HG03066 (cell line): ENCODE measurements at regions not wholly inside any gene's neighbourhood (a gene's known extent, or its start where the extent isn't known, plus 50 kb on each side); places are given as distances from the start of the nearest gene placed in this dataset.

Experiments
- ATAC-seq: cut with Tn5 transposase; IDR thresholded peaks from one replicate; pipeline ENCODE4 v1.9.1; 2021; ENCODE audit warnings: low read depth; ENCODE audit not compliant: unreplicated experiment

- no peak for ATAC-seq
These were observed 114.8 kb upstream of the NAV2 start for GRCh38 chr11:19597876-19598275.

GRCh38 chr11:19597206-19597605 lies 115.4 kb upstream of the NAV2 start:
- no peak for ATAC-seq

DNA sequence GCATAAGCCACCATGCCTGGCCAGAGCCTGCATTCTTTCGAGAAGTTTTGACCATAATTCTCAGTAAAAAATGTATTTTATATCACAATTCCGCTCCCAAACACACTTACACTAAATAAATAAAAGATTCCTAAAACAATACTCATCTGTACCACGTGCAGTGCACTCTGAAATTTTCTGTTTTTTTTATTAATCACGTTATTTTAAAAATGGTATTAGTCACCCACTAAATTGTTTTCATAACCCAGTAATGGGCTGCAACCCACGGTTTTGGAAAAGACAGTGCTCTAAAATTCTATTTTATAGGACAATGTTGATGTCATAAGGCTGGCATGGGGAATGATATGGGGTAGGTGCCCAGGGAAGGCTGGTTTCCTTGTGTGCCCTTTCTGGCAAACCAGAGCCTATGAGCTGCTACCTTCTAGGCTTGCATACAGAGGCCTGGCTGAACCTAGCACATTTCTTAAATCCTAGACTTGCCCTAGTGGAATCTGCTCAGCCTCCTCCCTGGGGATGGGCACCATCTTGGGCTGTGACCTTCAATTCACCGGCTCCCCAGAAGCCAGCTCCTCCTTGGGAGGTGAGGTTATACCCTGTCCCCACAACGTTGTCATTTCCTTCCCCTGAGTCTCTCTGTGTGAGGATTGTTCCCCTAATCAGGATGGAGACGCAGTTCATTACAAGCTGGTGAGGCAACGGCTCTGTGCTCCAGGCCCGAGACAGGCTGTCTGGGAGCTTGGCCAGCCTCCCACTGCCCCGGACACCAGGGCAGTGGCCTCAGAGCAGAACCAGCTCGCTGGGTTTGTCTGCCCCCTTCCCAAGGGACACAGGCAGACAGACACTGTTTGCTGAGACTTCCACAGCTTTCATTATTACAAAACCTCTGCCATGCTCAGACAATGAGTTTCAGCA lies 116.5 kb upstream of the NAV2 start:
- no peak for ATAC-seq

- no peak for ATAC-seq
These were observed 117.2 kb upstream of the NAV2 start for GRCh38 chr11:19595499-19595839.

DNA sequence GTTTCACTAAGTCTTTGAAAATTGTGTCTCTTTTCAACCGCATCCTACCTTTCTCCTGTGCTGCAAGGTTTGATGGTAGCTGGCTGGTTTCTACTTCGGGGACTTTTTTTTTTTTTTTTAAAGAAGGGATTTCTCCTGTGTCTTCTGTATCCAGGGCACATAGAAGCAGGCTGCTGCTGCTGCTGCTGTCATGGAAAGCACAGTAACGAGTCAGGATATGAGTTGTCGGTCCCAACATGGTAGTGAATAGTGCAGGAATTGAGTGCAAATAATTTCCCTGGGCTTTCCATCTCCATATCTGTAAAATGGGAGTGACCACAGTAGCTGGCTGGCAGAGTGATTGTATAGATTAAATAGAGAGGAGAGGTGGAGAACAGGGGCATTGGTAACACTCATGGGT lies 118.3 kb upstream of the NAV2 start:
- no peak for ATAC-seq

GRCh38 chr11:19592842-19593241 lies 119.8 kb upstream of the NAV2 start:
- ATAC-seq: no peak

GRCh38 chr11:19589567-19590260 lies 122.9 kb upstream of the NAV2 start:
- no peak for ATAC-seq

DNA sequence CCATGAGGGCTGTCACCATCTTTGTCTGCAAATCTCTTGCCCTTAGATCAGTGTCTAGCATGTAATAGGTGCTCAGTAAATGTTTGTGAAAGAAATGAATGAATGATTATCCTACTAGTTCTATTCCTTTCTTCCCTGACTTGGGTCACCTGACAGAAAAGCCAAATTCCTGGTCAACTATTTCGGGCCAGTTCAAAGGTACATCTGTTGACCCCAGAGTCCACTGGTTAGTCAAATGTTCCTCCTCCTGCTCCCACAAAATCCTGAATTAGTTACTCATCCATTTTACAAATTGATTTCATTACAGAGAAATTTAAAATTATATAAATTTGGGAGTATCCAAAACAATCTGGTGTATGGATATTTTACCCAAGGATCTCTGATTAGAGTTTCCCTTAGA lies 124.7 kb upstream of the NAV2 start:
- ATAC-seq: no peak

- no peak for ATAC-seq
These were observed 132.0 kb upstream of the NAV2 start for GRCh38 chr11:19580646-19581045.

- ATAC-seq: no peak
These were observed 132.7 kb upstream of the NAV2 start for GRCh38 chr11:19579957-19580356.

GRCh38 chr11:19578871-19579270 lies 133.8 kb upstream of the NAV2 start:
- ATAC-seq: no peak

DNA sequence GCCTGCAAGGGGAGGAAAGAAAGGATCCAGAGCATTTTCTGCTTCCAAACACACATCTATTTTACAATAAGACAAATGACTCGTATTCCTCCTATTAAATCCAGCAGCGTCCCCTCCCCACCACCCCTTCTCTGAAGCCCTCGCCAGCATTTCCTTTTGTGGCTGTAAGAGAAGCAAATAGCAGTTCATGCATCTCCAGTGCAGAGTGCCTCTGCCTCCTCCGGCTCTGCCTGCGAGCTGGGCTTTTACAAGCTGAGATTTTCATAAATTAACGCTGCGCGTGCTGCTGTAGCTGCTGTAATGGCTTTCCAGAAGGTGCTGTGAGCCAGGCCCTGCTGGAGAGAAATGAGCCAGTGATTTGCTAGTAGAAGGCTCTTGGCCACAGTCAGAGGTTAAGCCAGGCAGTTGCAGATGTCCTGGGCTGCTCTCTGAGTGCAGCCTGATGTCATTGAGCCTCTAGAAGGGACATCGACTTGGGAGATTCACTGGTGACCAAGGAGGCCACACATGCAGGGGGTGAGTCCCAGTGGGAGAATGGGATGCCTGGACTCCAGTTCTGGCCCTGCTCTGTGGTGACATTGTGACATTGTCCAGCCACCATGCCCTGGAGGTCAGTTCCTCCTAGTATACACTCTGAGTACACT lies 134.5 kb upstream of the NAV2 start:
- ATAC-seq: no peak

DNA sequence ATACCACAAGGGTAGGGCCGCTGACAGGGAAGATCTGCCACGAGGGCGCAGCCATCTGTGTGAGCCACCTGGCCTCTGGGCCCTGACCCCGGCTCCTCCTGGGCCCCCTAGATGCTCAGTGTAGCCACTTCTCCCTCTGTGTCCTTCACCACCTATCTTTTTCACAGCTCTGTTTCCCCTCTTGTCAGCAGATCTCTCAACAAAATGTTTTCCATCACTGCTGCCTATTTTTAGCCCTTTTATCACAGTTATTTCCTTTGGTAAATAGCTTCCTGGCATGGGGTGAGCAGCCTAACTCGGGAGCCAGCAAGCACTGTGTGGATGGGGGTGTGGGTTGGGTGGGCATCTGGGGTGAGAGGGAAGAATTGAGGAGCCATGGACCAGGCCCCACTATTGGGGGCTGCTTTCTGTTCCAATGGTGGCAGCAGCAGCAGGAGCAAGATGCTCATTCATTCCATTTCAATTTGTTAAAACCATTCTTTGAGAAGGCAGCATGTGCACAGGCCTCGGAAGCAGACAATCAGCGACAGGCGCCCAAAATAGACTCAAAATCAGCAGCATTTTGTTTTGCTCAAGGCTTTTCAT lies 135.2 kb upstream of the NAV2 start:
- no peak for ATAC-seq

DNA sequence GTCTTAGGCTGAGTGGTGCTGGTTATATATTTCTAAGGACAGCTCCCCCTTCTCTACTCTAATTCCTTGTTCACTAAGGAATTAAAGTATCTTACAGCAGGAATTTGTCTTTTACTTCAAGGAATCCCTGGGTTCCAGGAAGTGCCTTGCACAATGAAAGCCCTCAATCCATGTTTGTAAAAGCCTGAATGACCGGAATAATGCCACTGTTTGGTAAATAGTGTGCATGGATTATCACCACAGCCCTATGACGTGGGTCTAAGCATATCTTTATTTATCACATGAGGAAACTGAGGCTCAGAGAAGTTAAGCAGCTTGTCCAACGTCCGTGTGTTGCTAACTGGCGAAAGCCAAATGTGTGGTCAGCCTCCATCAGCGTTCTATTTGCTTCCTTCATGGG lies 135.7 kb upstream of the NAV2 start:
- ATAC-seq: no peak

DNA sequence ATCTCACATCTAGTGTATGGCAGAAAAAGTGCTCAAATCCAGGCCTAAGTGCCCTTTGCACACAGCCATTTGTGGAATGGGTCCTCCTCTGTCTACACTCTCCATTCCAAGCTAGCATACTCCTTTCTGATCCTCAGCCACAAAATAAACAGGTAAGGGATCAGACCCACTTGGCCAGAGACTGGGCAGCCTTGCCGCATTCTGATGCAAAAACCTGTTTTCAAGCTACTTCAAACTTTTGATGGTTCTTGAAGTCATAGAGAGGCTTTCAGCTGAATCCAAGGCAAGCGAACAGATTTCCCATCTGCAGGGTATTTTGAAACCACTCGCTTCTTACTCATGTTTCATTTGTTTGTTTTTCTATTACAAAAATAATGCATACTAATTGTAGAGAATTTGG lies 136.6 kb upstream of the NAV2 start:
- ATAC-seq: no peak

- ATAC-seq: no peak
These were observed 137.7 kb upstream of the NAV2 start for GRCh38 chr11:19574916-19575315.

DNA sequence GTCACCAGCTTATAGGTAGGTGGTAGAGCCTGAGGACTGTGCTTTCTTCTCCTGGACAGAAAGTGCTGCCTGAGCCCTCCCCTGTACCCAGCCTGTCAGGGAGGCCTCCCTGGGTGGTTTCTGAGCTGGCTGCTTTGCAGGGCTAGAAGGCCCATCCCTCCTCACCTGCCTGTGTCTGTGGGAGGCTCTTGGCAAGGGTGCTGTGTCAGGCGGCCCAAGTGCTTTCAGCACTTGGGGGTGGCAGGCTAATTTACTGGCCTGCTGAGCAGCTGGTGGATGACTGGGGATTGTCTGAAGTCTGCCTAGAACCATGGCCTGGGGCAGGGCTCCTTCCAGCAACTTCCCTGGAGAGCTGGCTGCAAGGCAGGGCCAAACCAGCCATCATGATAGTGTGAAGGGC lies 139.0 kb upstream of the NAV2 start:
- no peak for ATAC-seq

- no peak for ATAC-seq
These were observed 140.7 kb upstream of the NAV2 start for GRCh38 chr11:19571906-19572305.

DNA sequence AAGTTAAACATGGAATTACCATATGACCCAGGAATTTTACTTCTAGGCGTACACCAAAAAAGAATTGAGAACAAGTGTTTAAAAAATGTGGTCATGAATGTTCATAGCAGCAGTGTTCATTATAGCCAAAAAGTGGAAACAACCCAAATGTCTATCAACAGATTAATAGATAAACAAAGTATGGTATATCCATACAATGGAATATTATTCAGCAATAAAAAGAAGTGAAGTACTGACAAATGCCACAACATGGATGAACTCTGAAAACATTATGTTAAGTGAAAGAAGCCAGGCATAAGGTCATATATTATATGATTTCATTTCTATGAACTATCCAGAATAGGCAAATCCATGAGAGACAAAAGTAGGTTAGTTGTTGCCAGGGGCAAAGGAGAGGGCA lies 141.7 kb upstream of the NAV2 start:
- no peak for ATAC-seq

DNA sequence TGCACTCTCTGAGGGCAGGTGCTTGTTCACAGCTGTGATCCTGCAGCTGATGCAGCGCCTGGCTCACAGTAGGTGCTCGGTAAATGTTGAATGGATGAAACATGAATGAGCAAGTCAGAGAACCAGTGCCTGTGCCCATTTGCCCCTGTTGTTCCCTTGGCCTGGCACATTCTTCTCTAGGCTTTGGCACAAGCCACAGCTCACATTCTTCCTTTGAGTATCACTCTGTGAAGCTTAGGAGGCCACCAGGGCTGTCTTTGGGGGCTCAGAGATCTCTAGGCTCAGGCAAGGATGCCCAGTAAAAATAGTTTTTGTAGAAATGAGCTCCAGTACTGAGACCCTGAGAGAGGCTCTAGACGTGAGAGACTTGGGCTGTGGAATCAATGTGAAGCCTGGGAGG lies 144.6 kb upstream of the NAV2 start:
- no peak for ATAC-seq
